GM12878 (cell line): ENCODE measurements at regions not wholly inside any gene's neighbourhood (a gene's known extent, or its start where the extent isn't known, plus 50 kb on each side); places are given as distances from the start of the nearest gene placed in this dataset.

Experiments
- ATAC-seq: fragments of 200-7000 bp; cut with Tn5 transposase; 3 replicates; pipeline ENCODE4 v1.9.1; 2020; ENCODE audit warnings: mild to moderate bottlenecking, moderate library complexity
- BruUV-seq: library from RNA; stranded (reverse); fragments of 400-500 nt; replicated peaks from 2 replicates; lab custom pipeline; 2021; lab: Mats Ljungman, UMichigan
- CTCF ChIA-PET: fragments of 300-600 bp; sonication (Branson Sonifier 250); formaldehyde crosslinking; extraction: SDS; loops from one replicate; lab custom pipeline; 2021; ENCODE audit warnings: inconsistent platforms; lab: Yijun Ruan, JAX
- POLR2A ChIA-PET: fragments of 350-600 bp; formaldehyde crosslinking; extraction: SDS; loops from one replicate; lab custom pipeline; 2021; ENCODE audit warnings: inconsistent platforms; lab: Charles Lee
- RAD21 ChIA-PET: fragments of 300-600 bp; sonication (Branson Sonifier 250); formaldehyde crosslinking; loops from one replicate; lab custom pipeline; 2023; ENCODE audit warnings: antibody characterized with exemption; ENCODE audit not compliant: unreplicated experiment; lab: Charles Lee
- SMC1A ChIA-PET: fragments of 300-600 bp; sonication (Branson Sonifier 250); formaldehyde crosslinking; loops from one replicate; lab custom pipeline; 2023; ENCODE audit not compliant: unreplicated experiment, uncharacterized antibody; lab: Charles Lee
- DNase-seq: peaks from one replicate; pipeline ENCODE4 v3.0.0-alpha.2; 2011; ENCODE audit warnings: low read depth, low spot score
- FAIRE-seq: peaks from 3 replicates; lab custom pipeline; 2011; peaks lifted over from hg19 to GRCh38; lab: Jason Lieb, UNC
- H2AFZ ChIP-seq: 2 replicates; pipeline ENCODE4 v1.6.0; 2011; ENCODE audit warnings: low read depth, low read length, control low read depth; ENCODE audit not compliant: control insufficient read depth
- H3K27ac ChIP-seq: 2 replicates; pipeline ENCODE4 v1.5.1; 2011; ENCODE audit warnings: control low read depth; ENCODE audit not compliant: control insufficient read depth, insufficient read depth
- H3K27me3 ChIP-seq, 2 experiments: replicated peaks in 1 of 2; 2 replicates each; pipeline versions ENCODE4 v1.6.0 to v1.6.1; 2011; ENCODE audit warnings: low read length in 1 of 2; ENCODE audit not compliant: control insufficient read depth in 2 of 2, insufficient read depth in 2 of 2
- H3K36me3 ChIP-seq, 2 experiments: 2 replicates each; pipeline ENCODE4 v1.5.1; 2011; ENCODE audit warnings: low read length in 1 of 2; ENCODE audit not compliant: control insufficient read depth in 2 of 2, insufficient read depth in 2 of 2
- H3K4me1 ChIP-seq: 2 replicates; pipeline ENCODE4 v1.6.1; 2011; ENCODE audit warnings: mild to moderate bottlenecking, low read length, moderate library complexity, mixed read lengths; ENCODE audit not compliant: control insufficient read depth, insufficient read depth
- H3K4me2 ChIP-seq: 2 replicates; pipeline ENCODE4 v1.6.0; 2011; ENCODE audit warnings: control low read depth; ENCODE audit not compliant: control insufficient read depth, insufficient read depth
- H3K4me3 ChIP-seq: fragments of 200-600 bp; sonication (generic); 2 replicates; pipeline ENCODE4 v1.5.1; 2016
- H3K79me2 ChIP-seq: 2 replicates; pipeline ENCODE4 v1.6.0; 2011; ENCODE audit warnings: low read length; ENCODE audit not compliant: control insufficient read depth, insufficient read depth
- H3K9ac ChIP-seq: 2 replicates; pipeline ENCODE4 v1.8.0; 2011; ENCODE audit warnings: low read length, control low read depth, mixed read lengths; ENCODE audit not compliant: control insufficient read depth, insufficient read depth
- H3K9me3 ChIP-seq: replicated peaks from 3 replicates; pipeline ENCODE4 v1.5.1; 2011; ENCODE audit warnings: mild to moderate bottlenecking, low read length; ENCODE audit not compliant: control insufficient read depth, insufficient read depth
- H4K20me1 ChIP-seq: 2 replicates; pipeline ENCODE4 v1.6.0; 2011; ENCODE audit not compliant: control insufficient read depth, insufficient read depth
- IKZF1 ChIP-seq: fragments of 450-650 bp; conservative IDR thresholded peaks from 2 replicates; pipeline ENCODE4 v1.6.1; 2017; ENCODE audit warnings: antibody characterized with exemption, mild to moderate bottlenecking
- KLF5 ChIP-seq: fragments of 450-650 bp; IDR thresholded peaks from 2 replicates; pipeline ENCODE4 v1.6.1; 2014; ENCODE audit warnings: mild to moderate bottlenecking; ENCODE audit not compliant: partially characterized antibody
- MTA2 ChIP-seq: fragments of 450-650 bp; IDR thresholded peaks from 2 replicates; pipeline ENCODE4 v1.6.1; 2016; ENCODE audit warnings: low read depth, mild to moderate bottlenecking, moderate library complexity
- MYC ChIP-seq: IDR thresholded peaks from 2 replicates; pipeline ENCODE4 v1.6.1; 2011; ENCODE audit warnings: mild to moderate bottlenecking, low read length, moderate library complexity, inconsistent platforms; ENCODE audit not compliant: insufficient read depth, insufficient replicate concordance, insufficient read length, severe bottlenecking
- NFYB ChIP-seq: IDR thresholded peaks from 2 replicates; pipeline ENCODE4 v1.6.1; 2011; ENCODE audit warnings: low read depth, mild to moderate bottlenecking, low read length, improper control_type of control experiment, moderate library complexity; ENCODE audit not compliant: insufficient read depth
- SMC3 ChIP-seq: IDR thresholded peaks from 2 replicates; pipeline ENCODE4 v1.6.1; 2011; ENCODE audit warnings: low read length, improper control_type of control experiment, borderline replicate concordance
- SP1 ChIP-seq: IDR thresholded peaks from one replicate; pipeline ENCODE4 v1.6.1; 2011; ENCODE audit warnings: low read depth, low read length
- SUPT20H ChIP-seq: IDR thresholded peaks from 2 replicates; pipeline ENCODE4 v1.6.1; 2011; ENCODE audit warnings: low read depth, mild to moderate bottlenecking, low read length, moderate library complexity, borderline replicate concordance; ENCODE audit not compliant: control insufficient read depth
- TARDBP ChIP-seq: IDR thresholded peaks from 2 replicates; pipeline ENCODE4 v1.6.1; 2016; ENCODE audit warnings: borderline replicate concordance
- ZNF622 ChIP-seq: fragments of 450-650 bp; IDR thresholded peaks from 2 replicates; pipeline ENCODE4 v1.6.1; 2017; ENCODE audit warnings: mild to moderate bottlenecking, inconsistent platforms
- WGBS: methylation state at CpG from one replicate; pipeline ENCODE4 v1.1.6; 2016; ENCODE audit warnings: low lambda C conversion rate; ENCODE audit not compliant: insufficient replicate concordance, insufficient coverage; ENCODE audit errors: missing lambda C conversion rate; 5-methylcytosine and 5-hydroxymethylcytosine counted together
- in situ Hi-C: fragments of 300-500 bp; cut with MboI; formaldehyde crosslinking; loops from 9 replicates; pipeline ENCODE4 v1.14.3; 2018; ENCODE audit warnings: mixed read lengths
- intact Hi-C: fragments of 100-400 bp; cut with micrococcal nuclease; formaldehyde crosslinking; loops from one replicate; pipeline ENCODE4 v1.14.2; 2022; ENCODE audit not compliant: unreplicated experiment
- TF ChIP-seq, protein P1 (sequence below), 3 experiments: IDR thresholded peaks in 2 of 3; conservative IDR thresholded peaks in 1 of 3; 2 replicates each; pipeline ENCODE4 v1.5.1; 2011; ENCODE audit warnings: low read depth in 3 of 3, low read length in 3 of 3, mild to moderate bottlenecking in 3 of 3, control low read depth in 2 of 3, moderate library complexity in 2 of 3, inconsistent platforms in 1 of 3, mixed read lengths in 1 of 3; ENCODE audit not compliant: control insufficient read depth in 2 of 3, insufficient read depth in 1 of 3; ENCODE audit errors: extremely low read depth in 1 of 3
- TF ChIP-seq, protein P2 (sequence below): fragments of 450-650 bp; IDR thresholded peaks from 2 replicates; pipeline ENCODE4 v1.6.1; 2017; ENCODE audit warnings: mild to moderate bottlenecking, moderate library complexity
- TF ChIP-seq, protein P3 (sequence below): IDR thresholded peaks from 2 replicates; pipeline ENCODE4 v1.6.1; 2012; ENCODE audit warnings: low read depth, low read length, improper control_type of control experiment
- TF ChIP-seq, protein P4 (sequence below): IDR thresholded peaks from 2 replicates; pipeline ENCODE4 v1.6.1; 2011; ENCODE audit warnings: low read depth, mild to moderate bottlenecking, low read length, moderate library complexity, borderline replicate concordance; ENCODE audit errors: extremely low read depth

DNA sequence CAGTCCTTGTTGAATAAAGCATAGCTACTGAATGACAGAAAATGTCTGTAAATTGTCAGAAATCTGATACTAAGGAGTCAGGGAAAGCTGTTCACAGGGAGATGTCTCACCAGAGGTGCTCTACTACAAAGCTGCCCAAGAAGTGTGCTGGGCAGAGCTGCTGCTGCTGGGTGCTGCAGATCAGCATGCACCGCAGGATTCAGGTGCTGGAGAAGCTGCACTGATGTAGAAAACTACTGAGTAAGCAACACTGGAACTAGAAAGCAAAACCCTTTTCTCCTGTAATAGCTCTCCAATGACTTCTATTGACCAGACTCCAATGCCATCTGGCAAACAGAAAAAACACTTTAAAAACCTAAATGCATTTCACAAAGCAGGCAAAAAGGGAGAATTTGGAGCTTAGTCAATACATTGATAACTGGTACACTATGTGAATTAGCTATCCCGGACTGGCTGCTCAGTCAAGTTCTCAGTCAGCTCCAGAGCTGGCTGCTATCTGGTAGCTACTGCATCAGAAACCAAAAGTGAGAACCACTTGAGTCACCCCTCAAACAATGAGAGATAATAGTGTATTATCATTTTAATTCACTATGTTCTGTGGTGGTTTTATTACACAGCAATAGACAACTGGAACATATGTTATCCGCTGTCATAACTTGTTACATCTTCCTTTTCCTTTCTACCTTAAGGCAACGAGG is 493.1 kb downstream of the CPS1 start:
- Histone ChIP-seq H3K9me3 (no peaks in the 10 kb centered on the region), H2AFZ (no peak overlapping the region), H3K4me1 (no peaks in the 10 kb centered on the region), H3K4me3 (no peak overlapping the region), H3K9ac (no peak overlapping the region), H3K27me3 (no peaks in the 10 kb centered on the region), H4K20me1 (no peaks in the 10 kb centered on the region), H3K79me2 (no peaks in the 10 kb centered on the region), H3K27ac (no peak overlapping the region), H3K36me3 (no peaks in the 10 kb centered on the region), H3K4me2 (no peak overlapping the region)
- POLR2A ChIA-PET, result no interaction called here
- SMC1A ChIA-PET, result interaction anchor here (0.6 to 1.6 kb wide), 5 partner anchors 8 to 86 kb away, joined by 3 to 4 read pairs (median 3); no protein-coding TSS in a partner anchor
- no TSS peak for BruUV-seq
- RAD21 ChIA-PET, result interaction anchor here (1.3 kb wide), 1 partner anchor 8 kb away, joined by 3 read pairs; no protein-coding TSS in a partner anchor
- CTCF ChIA-PET, result interaction anchor here (0.5 to 2.0 kb wide), 8 partner anchors 10 to 431 kb away, joined by 3 to 5 read pairs (median 3); no protein-coding TSS in a partner anchor
- ATAC-seq (peak; percentile 67), DNase-seq (no peak), FAIRE-seq (peak; percentile 18)
- intact Hi-C loops, result no loop called here
- WGBS, result 34% methylated on average over 4 of the region's 4 CpGs
- in situ Hi-C loops, result no loop called here
- TF ChIP-seq MTA2, result no peak
- no peak for TF ChIP-seq MYC
- TF ChIP-seq, protein P1, sequence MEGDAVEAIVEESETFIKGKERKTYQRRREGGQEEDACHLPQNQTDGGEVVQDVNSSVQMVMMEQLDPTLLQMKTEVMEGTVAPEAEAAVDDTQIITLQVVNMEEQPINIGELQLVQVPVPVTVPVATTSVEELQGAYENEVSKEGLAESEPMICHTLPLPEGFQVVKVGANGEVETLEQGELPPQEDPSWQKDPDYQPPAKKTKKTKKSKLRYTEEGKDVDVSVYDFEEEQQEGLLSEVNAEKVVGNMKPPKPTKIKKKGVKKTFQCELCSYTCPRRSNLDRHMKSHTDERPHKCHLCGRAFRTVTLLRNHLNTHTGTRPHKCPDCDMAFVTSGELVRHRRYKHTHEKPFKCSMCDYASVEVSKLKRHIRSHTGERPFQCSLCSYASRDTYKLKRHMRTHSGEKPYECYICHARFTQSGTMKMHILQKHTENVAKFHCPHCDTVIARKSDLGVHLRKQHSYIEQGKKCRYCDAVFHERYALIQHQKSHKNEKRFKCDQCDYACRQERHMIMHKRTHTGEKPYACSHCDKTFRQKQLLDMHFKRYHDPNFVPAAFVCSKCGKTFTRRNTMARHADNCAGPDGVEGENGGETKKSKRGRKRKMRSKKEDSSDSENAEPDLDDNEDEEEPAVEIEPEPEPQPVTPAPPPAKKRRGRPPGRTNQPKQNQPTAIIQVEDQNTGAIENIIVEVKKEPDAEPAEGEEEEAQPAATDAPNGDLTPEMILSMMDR (IDR thresholded peaks at IDR 0.05 in 2 of 3, conservative IDR thresholded peaks at IDR 0.05 in 1 of 3; ENCODE audit: control insufficient read depth in 2 of 3, extremely low read depth in 1 of 3, insufficient read depth in 1 of 3, low read depth in 3 of 3, low read length in 3 of 3), result no peak
- no peak for TF ChIP-seq KLF5
- TF ChIP-seq, protein P2, sequence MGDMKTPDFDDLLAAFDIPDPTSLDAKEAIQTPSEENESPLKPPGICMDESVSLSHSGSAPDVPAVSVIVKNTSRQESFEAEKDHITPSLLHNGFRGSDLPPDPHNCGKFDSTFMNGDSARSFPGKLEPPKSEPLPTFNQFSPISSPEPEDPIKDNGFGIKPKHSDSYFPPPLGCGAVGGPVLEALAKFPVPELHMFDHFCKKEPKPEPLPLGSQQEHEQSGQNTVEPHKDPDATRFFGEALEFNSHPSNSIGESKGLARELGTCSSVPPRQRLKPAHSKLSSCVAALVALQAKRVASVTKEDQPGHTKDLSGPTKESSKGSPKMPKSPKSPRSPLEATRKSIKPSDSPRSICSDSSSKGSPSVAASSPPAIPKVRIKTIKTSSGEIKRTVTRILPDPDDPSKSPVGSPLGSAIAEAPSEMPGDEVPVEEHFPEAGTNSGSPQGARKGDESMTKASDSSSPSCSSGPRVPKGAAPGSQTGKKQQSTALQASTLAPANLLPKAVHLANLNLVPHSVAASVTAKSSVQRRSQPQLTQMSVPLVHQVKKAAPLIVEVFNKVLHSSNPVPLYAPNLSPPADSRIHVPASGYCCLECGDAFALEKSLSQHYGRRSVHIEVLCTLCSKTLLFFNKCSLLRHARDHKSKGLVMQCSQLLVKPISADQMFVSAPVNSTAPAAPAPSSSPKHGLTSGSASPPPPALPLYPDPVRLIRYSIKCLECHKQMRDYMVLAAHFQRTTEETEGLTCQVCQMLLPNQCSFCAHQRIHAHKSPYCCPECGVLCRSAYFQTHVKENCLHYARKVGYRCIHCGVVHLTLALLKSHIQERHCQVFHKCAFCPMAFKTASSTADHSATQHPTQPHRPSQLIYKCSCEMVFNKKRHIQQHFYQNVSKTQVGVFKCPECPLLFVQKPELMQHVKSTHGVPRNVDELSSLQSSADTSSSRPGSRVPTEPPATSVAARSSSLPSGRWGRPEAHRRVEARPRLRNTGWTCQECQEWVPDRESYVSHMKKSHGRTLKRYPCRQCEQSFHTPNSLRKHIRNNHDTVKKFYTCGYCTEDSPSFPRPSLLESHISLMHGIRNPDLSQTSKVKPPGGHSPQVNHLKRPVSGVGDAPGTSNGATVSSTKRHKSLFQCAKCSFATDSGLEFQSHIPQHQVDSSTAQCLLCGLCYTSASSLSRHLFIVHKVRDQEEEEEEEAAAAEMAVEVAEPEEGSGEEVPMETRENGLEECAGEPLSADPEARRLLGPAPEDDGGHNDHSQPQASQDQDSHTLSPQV, result no peak
- TF ChIP-seq TARDBP, result no peak
- TF ChIP-seq, protein P3, sequence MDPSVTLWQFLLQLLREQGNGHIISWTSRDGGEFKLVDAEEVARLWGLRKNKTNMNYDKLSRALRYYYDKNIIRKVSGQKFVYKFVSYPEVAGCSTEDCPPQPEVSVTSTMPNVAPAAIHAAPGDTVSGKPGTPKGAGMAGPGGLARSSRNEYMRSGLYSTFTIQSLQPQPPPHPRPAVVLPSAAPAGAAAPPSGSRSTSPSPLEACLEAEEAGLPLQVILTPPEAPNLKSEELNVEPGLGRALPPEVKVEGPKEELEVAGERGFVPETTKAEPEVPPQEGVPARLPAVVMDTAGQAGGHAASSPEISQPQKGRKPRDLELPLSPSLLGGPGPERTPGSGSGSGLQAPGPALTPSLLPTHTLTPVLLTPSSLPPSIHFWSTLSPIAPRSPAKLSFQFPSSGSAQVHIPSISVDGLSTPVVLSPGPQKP, result no peak
- TF ChIP-seq, protein P4, sequence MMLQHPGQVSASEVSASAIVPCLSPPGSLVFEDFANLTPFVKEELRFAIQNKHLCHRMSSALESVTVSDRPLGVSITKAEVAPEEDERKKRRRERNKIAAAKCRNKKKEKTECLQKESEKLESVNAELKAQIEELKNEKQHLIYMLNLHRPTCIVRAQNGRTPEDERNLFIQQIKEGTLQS, result no peak
- TF ChIP-seq SMC3, result no peak
- no peak for TF ChIP-seq SP1
- TF ChIP-seq SUPT20H, result no peak
- no peak for TF ChIP-seq ZNF622
- no peak for TF ChIP-seq IKZF1
- no peak for TF ChIP-seq NFYB
